ENCODE measurements at regions not wholly inside any gene's neighbourhood (a gene's known extent, or its start where the extent isn't known, plus 50 kb on each side); places are given as distances from the start of the nearest gene placed in this dataset.

DNA sequence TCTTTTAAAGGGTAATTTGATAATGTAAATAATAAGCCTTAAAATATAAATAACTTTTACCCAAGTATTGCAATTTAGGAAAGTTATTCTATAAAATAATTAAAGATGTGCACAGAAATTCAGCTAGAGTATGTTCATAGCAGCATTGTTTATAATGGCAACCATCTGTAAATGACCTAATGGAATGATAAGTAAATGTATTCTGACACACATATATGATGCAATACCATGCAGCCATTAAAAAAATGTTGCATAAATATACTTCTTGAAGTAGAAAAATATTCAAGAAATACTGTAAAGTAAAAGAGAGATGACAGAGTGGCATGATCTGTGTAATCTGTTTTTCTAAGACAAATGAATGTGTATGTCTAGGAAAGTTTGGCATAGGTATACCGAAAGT, 545.7 kb downstream of the ZEB2 start:
- Mint-ChIP-seq H3K9me3 (no peaks in the 10 kb centered on the region), H3K36me3 (no peaks in the 10 kb centered on the region), H3K27ac (no peak overlapping the region), H3K27me3 (no peaks in the 10 kb centered on the region), H3K4me3 (no peak overlapping the region), H3K4me1 (no peaks in the 10 kb centered on the region)
- DNase-seq, result no peak

- Mint-ChIP-seq H3K27ac (no peak overlapping the region), H3K9me3 (no peaks in the 10 kb centered on the region), H3K36me3 (no peaks in the 10 kb centered on the region), H3K4me3 (no peak overlapping the region), H3K27me3 (no peaks in the 10 kb centered on the region), H3K4me1 (peaks cover 3% of the 10 kb centered on the region)
- no peak for DNase-seq
Observed at GRCh38 chr2:143968860-143969259, 551.1 kb downstream of the ZEB2 start.

DNA sequence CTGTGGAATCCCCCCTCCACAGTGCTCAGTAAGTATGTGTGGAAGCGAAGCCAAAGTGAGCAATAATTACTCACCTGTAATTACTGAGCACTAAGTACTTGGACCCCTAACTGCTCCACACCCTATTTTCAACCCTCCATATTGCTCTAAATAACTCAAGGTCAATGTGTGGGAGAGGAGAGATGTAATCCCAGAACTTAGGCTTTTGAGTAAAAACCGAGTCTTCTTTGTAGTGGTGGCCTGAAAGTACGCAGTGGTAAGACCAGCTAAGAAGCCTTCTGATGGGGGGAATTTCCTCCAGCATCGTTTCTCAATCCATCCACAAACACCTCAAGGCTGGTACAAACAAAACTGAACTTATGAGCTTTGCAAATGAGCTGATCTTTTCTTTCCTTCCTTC, 551.6 kb downstream of the ZEB2 start:
- Mint-ChIP-seq H3K27me3 (no peaks in the 10 kb centered on the region), H3K27ac (no peak overlapping the region), H3K36me3 (no peaks in the 10 kb centered on the region), H3K4me1 (peaks cover 3% of the 10 kb centered on the region), H3K4me3 (no peak overlapping the region), H3K9me3 (no peaks in the 10 kb centered on the region)
- DNase-seq, result no peak

- Mint-ChIP-seq H3K4me3 (no peak overlapping the region), H3K36me3 (peaks cover 12% of the 10 kb centered on the region), H3K4me1 (peaks cover 3% of the 10 kb centered on the region), H3K27me3 (no peaks in the 10 kb centered on the region), H3K27ac (no peak overlapping the region), H3K9me3 (no peaks in the 10 kb centered on the region)
- no peak for DNase-seq
Observed at GRCh38 chr2:143965493-143966164, 554.3 kb downstream of the ZEB2 start.

- Mint-ChIP-seq H3K36me3 (peaks cover 17% of the 10 kb centered on the region), H3K4me1 (peaks cover 3% of the 10 kb centered on the region), H3K27ac (no peak overlapping the region), H3K9me3 (no peaks in the 10 kb centered on the region), H3K27me3 (no peaks in the 10 kb centered on the region), H3K4me3 (no peak overlapping the region)
- DNase-seq, result no peak
Observed at GRCh38 chr2:143964891-143965290, 555.0 kb downstream of the ZEB2 start.

GRCh38 chr2:143960177-143960576, 559.7 kb downstream of the ZEB2 start:
- Mint-ChIP-seq H3K4me1 (no peaks in the 10 kb centered on the region), H3K4me3 (no peak overlapping the region), H3K27me3 (no peaks in the 10 kb centered on the region), H3K9me3 (no peaks in the 10 kb centered on the region), H3K27ac (no peak overlapping the region), H3K36me3 (peaks cover 17% of the 10 kb centered on the region)
- DNase-seq, result no peak

GRCh38 chr2:143957321-143957720, 562.6 kb downstream of the ZEB2 start:
- Mint-ChIP-seq H3K27me3 (no peaks in the 10 kb centered on the region), H3K4me3 (no peak overlapping the region)

DNA sequence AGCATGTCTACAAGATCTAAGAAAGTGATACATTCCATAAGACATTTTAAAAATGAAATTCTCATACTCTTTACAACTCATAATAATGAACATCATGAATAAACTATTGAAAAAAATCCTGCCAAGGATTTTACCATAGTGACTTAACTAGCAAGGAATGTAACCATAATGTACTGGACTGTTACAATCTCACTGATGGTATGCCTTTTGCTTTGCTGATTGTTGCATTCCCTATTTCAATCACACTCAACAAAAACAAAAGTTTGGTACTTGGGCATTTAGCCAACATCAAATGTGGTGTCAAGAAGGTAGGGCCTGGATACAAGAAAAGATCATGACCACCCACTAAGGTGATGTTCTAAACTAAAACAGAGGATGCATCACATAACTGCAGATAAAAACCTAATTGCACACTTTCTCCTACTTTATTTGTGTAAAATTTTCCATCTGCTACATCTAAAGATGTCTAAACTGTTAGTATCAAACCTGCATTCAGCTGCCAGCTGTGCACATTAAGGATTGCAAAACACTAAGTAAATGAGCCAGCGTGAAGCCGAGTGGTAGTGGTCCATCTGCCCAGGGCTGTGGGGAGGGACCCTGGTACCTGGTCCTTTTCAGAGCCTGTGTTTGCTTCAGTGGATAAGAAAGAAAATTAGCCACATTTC, 564.4 kb downstream of the ZEB2 start:
- Mint-ChIP-seq H3K36me3 (peaks cover 4% of the 10 kb centered on the region), H3K4me3 (no peak overlapping the region), H3K27me3 (no peaks in the 10 kb centered on the region), H3K4me1 (no peaks in the 10 kb centered on the region), H3K9me3 (no peaks in the 10 kb centered on the region), H3K27ac (no peak overlapping the region)
- DNase-seq, result no peak

More at GRCh38 chr2:143957321-143957720, 562.6 kb downstream of the ZEB2 start:
- no peaks in the 10 kb centered on the region for H3K4me1 Mint-ChIP-seq
- no peaks in the 10 kb centered on the region for H3K9me3 Mint-ChIP-seq
- H3K36me3 Mint-ChIP-seq, result peaks cover 14% of the 10 kb centered on the region
- DNase-seq, result no peak
- no peak overlapping the region for H3K27ac Mint-ChIP-seq

DNA sequence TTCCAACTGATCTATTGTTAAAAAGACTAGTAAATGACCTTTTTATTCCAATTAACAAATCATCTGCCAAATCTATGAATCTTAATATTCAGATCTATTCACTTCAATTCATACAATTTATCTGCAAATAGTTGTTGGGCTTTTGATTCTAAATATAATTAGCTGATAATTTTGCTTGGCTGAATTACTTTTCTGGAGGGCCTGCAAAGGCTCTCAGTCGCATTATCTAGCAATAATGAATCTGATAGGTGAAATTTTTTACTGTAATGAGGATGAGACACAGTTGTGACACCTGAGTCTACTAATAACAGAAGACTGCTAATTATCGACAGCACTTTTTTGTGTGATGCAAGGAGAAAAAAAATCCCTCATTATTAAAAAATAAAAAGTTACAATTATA, 565.1 kb downstream of the ZEB2 start:
- no peak overlapping the region for H3K4me3 Mint-ChIP-seq
- no peaks in the 10 kb centered on the region for H3K27me3 Mint-ChIP-seq
- DNase-seq, result no peak
- H3K4me1 Mint-ChIP-seq, result no peaks in the 10 kb centered on the region
- no peak overlapping the region for H3K27ac Mint-ChIP-seq
- no peaks in the 10 kb centered on the region for H3K36me3 Mint-ChIP-seq
- no peaks in the 10 kb centered on the region for H3K9me3 Mint-ChIP-seq

DNA sequence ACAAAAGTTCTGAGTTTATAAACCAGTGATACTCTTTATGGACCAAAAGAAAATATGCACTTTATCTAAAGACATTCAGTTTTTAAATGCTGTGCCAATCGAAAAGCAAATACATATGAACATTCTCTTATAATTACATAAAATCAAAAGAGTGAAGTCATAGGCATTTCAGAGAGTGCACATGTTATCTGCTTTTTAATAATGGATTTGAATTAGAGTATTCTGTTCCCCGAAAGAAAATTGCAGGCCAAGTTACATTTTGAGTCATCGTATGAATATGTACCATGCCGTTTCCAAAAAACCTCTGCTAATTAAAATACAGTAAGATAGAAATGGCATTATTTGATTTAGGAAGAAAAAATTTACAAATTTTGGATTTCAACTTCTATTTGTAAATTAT, 565.7 kb downstream of the ZEB2 start:
- H3K27me3 Mint-ChIP-seq, result no peaks in the 10 kb centered on the region
- no peak overlapping the region for H3K27ac Mint-ChIP-seq
- no peaks in the 10 kb centered on the region for H3K4me1 Mint-ChIP-seq
- H3K36me3 Mint-ChIP-seq, result no peaks in the 10 kb centered on the region
- no peaks in the 10 kb centered on the region for H3K9me3 Mint-ChIP-seq
- DNase-seq, result no peak
- no peak overlapping the region for H3K4me3 Mint-ChIP-seq

GRCh38 chr2:143953451-143954030, 566.4 kb downstream of the ZEB2 start:
- no peaks in the 10 kb centered on the region for H3K36me3 Mint-ChIP-seq
- no peak overlapping the region for H3K4me3 Mint-ChIP-seq
- H3K9me3 Mint-ChIP-seq, result no peaks in the 10 kb centered on the region
- H3K27ac Mint-ChIP-seq, result no peak overlapping the region
- DNase-seq, result no peak
- no peaks in the 10 kb centered on the region for H3K27me3 Mint-ChIP-seq
- H3K4me1 Mint-ChIP-seq, result peaks cover 1% of the 10 kb centered on the region

- Mint-ChIP-seq H3K9me3 (no peaks in the 10 kb centered on the region), H3K27me3 (no peaks in the 10 kb centered on the region), H3K27ac (no peak overlapping the region), H3K36me3 (no peaks in the 10 kb centered on the region), H3K4me3 (no peak overlapping the region), H3K4me1 (peaks cover 1% of the 10 kb centered on the region)
- no peak for DNase-seq
Observed at GRCh38 chr2:143952536-143952935, 567.4 kb downstream of the ZEB2 start.

GRCh38 chr2:143950704-143951103, 569.2 kb downstream of the ZEB2 start:
- Mint-ChIP-seq H3K36me3 (peaks cover 8% of the 10 kb centered on the region), H3K27ac (no peak overlapping the region), H3K4me3 (no peak overlapping the region), H3K9me3 (no peaks in the 10 kb centered on the region), H3K27me3 (no peaks in the 10 kb centered on the region), H3K4me1 (peaks cover 1% of the 10 kb centered on the region)
- no peak for DNase-seq

- DNase-seq, result no peak
- H3K9me3 Mint-ChIP-seq, result no peaks in the 10 kb centered on the region
- H3K36me3 Mint-ChIP-seq, result peaks cover 15% of the 10 kb centered on the region
- peaks cover 1% of the 10 kb centered on the region for H3K4me1 Mint-ChIP-seq
- H3K4me3 Mint-ChIP-seq, result no peak overlapping the region
- H3K27ac Mint-ChIP-seq, result no peak overlapping the region
- no peaks in the 10 kb centered on the region for H3K27me3 Mint-ChIP-seq
Observed at GRCh38 chr2:143949121-143949848, 570.6 kb downstream of the ZEB2 start.

DNA sequence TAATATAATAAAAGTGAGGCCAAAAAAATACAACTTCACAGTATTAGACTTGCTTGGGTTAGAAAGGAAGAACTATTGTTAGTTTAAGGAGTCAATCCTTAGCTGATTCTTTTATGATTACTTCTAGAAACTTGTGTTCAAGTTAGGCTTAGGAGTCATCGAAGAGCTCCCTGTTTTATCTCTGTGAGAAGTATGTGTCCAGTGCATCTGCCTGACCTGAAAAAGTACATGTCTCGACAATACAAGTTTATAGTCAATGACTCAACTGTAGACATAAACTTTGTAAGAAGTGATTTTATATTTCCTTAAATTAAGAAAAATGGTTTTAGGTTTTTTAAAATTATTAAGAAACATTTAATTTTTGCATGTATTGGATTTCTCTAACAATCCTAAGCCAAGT, 571.2 kb downstream of the ZEB2 start:
- no peaks in the 10 kb centered on the region for H3K9me3 Mint-ChIP-seq
- no peak overlapping the region for H3K27ac Mint-ChIP-seq
- H3K36me3 Mint-ChIP-seq, result peaks cover 15% of the 10 kb centered on the region
- peaks cover 1% of the 10 kb centered on the region for H3K4me1 Mint-ChIP-seq
- H3K4me3 Mint-ChIP-seq, result no peak overlapping the region
- H3K27me3 Mint-ChIP-seq, result no peaks in the 10 kb centered on the region
- DNase-seq, result no peak
